OCI-LY7 (cell line): ENCODE measurements at regions not wholly inside any gene's neighbourhood (a gene's known extent, or its start where the extent isn't known, plus 50 kb on each side); places are given as distances from the start of the nearest gene placed in this dataset.

ENCODE experiments used
- BruUV-seq: library from RNA; stranded (reverse); fragments of 400-500 nt; replicated peaks from 2 replicates; lab custom pipeline; 2021; lab: Mats Ljungman, UMichigan
- CTCF ChIA-PET: fragments of 300-600 bp; sonication (Branson Sonifier 250); formaldehyde crosslinking; loops from one replicate; lab custom pipeline; 2022; ENCODE audit warnings: antibody characterized with exemption; ENCODE audit not compliant: unreplicated experiment; lab: Charles Lee
- POLR2A ChIA-PET: fragments of 300-600 bp; sonication (Branson Sonifier 250); formaldehyde crosslinking; loops from one replicate; lab custom pipeline; 2022; ENCODE audit warnings: antibody characterized with exemption; lab: Charles Lee
- DNase-seq: peaks from one replicate; pipeline ENCODE4 v3.0.0-alpha.2; 2015; ENCODE audit warnings: low spot score
- H2AFZ ChIP-seq: fragments of 200-600 bp; sonication (generic), shearing (Covaris generic); 2 replicates; pipeline ENCODE4 v1.6.1; 2014; ENCODE audit warnings: mild to moderate bottlenecking, antibody characterized with exemption, low read length, moderate library complexity
- H3K27ac ChIP-seq: fragments of 200-600 bp; sonication (generic); 2 replicates; pipeline ENCODE4 v1.5.1; 2014; ENCODE audit warnings: mixed run types, low read depth, mild to moderate bottlenecking, moderate library complexity, low read length, inconsistent platforms; ENCODE audit not compliant: poor library complexity, severe bottlenecking
- H3K36me3 ChIP-seq: fragments of 200-600 bp; sonication (generic); 2 replicates; pipeline ENCODE4 v1.6.1; 2014; ENCODE audit warnings: mild to moderate bottlenecking, antibody characterized with exemption, low read length, moderate library complexity, mixed read lengths; ENCODE audit not compliant: insufficient read depth
- H3K4me1 ChIP-seq: fragments of 200-600 bp; sonication (generic); 2 replicates; pipeline ENCODE4 v1.5.1; 2014; ENCODE audit warnings: mild to moderate bottlenecking, low read length; ENCODE audit not compliant: insufficient read depth, poor library complexity, severe bottlenecking
- H3K4me2 ChIP-seq: fragments of 200-600 bp; sonication (generic); 2 replicates; pipeline ENCODE4 v1.6.1; 2014; ENCODE audit warnings: mild to moderate bottlenecking, low read length
- H3K4me3 ChIP-seq: fragments of 200-600 bp; sonication (generic); 2 replicates; pipeline ENCODE4 v1.5.1; 2014; ENCODE audit warnings: mild to moderate bottlenecking, low read depth, low read length; ENCODE audit not compliant: poor library complexity, severe bottlenecking
- H3K79me2 ChIP-seq: fragments of 200-600 bp; sonication (generic); 2 replicates; pipeline ENCODE4 v1.6.1; 2016; ENCODE audit warnings: low read depth, mild to moderate bottlenecking, low read length, moderate library complexity, mixed read lengths; ENCODE audit not compliant: insufficient read depth
- H3K9me2 ChIP-seq: fragments of 200-600 bp; sonication (generic); 2 replicates; pipeline ENCODE4 v1.6.1; 2016; ENCODE audit warnings: mild to moderate bottlenecking, low read length, mixed read lengths; ENCODE audit not compliant: insufficient read depth
- H3K9me3 ChIP-seq: fragments of 200-600 bp; sonication (generic); 2 replicates; pipeline ENCODE4 v1.6.1; 2014; ENCODE audit warnings: mild to moderate bottlenecking, mixed run types, low read length, mixed read lengths
- H4K20me1 ChIP-seq: fragments of 200-600 bp; sonication (generic); 2 replicates; pipeline ENCODE4 v1.6.1; 2014; ENCODE audit warnings: mild to moderate bottlenecking, antibody characterized with exemption, low read length, moderate library complexity, mixed read lengths; ENCODE audit not compliant: insufficient read depth
- CTCF ChIP-seq: fragments of 200-600 bp; sonication (generic); conservative IDR thresholded peaks from 2 replicates; pipeline ENCODE4 v1.5.1; 2014; ENCODE audit warnings: mild to moderate bottlenecking, antibody characterized with exemption, low read length, moderate library complexity, mixed read lengths
- EZH2phosphoT487 ChIP-seq: fragments of 200-600 bp; sonication (generic); IDR thresholded peaks from 2 replicates; pipeline ENCODE4 v1.6.1; 2018; ENCODE audit warnings: low read depth, borderline replicate concordance, mild to moderate bottlenecking, mixed run types, antibody characterized with exemption, low read length, moderate library complexity, mixed read lengths
- intact Hi-C: fragments of 100-400 bp; cut with micrococcal nuclease; formaldehyde crosslinking; loops from one replicate; pipeline ENCODE4 v1.10.0; 2022; ENCODE audit not compliant: unreplicated experiment

- intact Hi-C loops: no loop called here
- H3K4me2 ChIP-seq: no peak overlapping the region
- CTCF ChIA-PET: no interaction called here
Observed at GRCh38 chr1:114218361-114219171, 64.9 kb upstream of the SYT6 start.

DNA sequence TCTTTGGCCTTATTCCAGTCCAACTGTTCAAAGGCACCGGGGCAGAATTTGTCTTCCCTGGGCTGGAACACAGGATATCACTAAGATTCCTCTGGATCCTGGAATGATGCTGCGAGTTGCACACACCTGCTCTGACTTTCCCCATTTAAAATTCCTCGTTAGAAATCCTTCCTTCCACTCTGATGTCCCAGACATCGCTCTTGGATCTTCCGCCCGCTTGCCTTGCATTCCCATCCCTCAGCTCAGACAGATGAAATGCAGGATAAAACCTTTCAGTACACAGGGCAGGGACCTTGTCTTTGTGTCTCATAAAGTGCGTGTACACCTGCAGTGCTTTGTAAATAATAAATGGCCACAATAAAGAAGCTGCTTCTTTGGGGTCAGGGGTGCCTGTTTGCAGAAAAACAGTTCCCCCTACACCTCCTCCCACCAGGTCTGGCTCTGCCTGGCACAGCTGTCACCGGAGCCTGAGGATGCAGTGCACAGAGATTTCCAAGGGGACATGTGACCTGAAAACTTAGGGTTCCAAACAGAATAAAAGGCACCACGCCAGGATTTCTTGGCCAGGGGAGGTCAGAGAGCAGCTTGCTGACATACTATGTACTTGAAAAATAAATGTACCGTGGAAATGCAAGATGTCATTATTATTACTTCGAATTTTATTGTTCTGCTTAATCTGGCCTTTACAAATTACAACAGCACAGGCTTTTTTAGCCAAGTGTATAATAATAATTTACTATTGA is 62.9 kb upstream of the SYT6 start:
- no peak for DNase-seq
- Histone ChIP-seq H3K4me1 (no peaks in the 10 kb centered on the region), H3K36me3 (no peaks in the 10 kb centered on the region), H3K4me3 (no peak overlapping the region), H3K79me2 (no peaks in the 10 kb centered on the region), H4K20me1 (no peaks in the 10 kb centered on the region), H2AFZ (no peak overlapping the region), H3K4me2 (no peak overlapping the region), H3K27ac (no peak overlapping the region), H3K9me3 (no peaks in the 10 kb centered on the region), H3K9me2 (no peaks in the 10 kb centered on the region)
- BruUV-seq: no TSS peak
- intact Hi-C loops: no loop called here
- POLR2A ChIA-PET: no interaction called here
- CTCF ChIA-PET: no interaction called here
- TF ChIP-seq EZH2phosphoT487 (no peak), CTCF (no peak)

More at GRCh38 chr1:114218361-114219171, 64.9 kb upstream of the SYT6 start:
- POLR2A ChIA-PET: interaction anchor here (0.7 to 1.1 kb wide), 2 partner anchors 16 to 127 kb away, joined by 3 to 5 read pairs; no protein-coding TSS in a partner anchor
- no peak overlapping the region for H3K4me3 ChIP-seq
- no peak overlapping the region for H3K27ac ChIP-seq
- no TSS peak for BruUV-seq
- H3K79me2 ChIP-seq: no peaks in the 10 kb centered on the region
- no peak for DNase-seq
- no peaks in the 10 kb centered on the region for H3K9me3 ChIP-seq
- H2AFZ ChIP-seq: no peak overlapping the region
- no peaks in the 10 kb centered on the region for H4K20me1 ChIP-seq
- TF ChIP-seq CTCF: no peak
- TF ChIP-seq EZH2phosphoT487: no peak
- H3K4me1 ChIP-seq: no peaks in the 10 kb centered on the region
- no peaks in the 10 kb centered on the region for H3K9me2 ChIP-seq
- no peaks in the 10 kb centered on the region for H3K36me3 ChIP-seq
